Activated CD8-positive, alpha-beta memory T cell treated with anti-CD3 and anti-CD28 coated beads, Interleukin-2, amount 50 U/mL, for 48 hours (primary cell): ENCODE measurements at regions not wholly inside any gene's neighbourhood (a gene's known extent, or its start where the extent isn't known, plus 50 kb on each side); places are given as distances from the start of the nearest gene placed in this dataset.

ENCODE experiments used
- DNase-seq: peaks from one replicate; pipeline ENCODE4 v3.0.0-alpha.2; 2020

DNA sequence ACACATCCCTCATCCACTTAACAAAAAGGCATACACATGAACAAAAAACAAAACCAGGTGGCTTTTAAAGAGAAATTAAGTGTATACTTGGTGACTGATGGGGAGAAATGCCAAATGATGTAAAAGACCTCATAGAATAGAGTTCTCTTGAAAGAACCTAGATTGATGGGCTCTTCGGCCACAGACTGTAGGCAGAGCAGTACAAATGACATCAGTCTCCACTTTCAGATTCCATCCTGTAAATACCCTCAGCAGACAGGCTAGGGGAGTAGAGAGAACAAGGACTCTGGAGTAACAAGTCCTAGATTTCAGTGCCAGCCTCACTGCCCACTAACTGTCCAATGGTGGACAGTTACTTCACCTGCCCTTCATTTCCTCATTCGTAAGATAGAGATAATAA is 203.8 kb downstream of the MZT1 start:
- DNase-seq: no peak

DNA sequence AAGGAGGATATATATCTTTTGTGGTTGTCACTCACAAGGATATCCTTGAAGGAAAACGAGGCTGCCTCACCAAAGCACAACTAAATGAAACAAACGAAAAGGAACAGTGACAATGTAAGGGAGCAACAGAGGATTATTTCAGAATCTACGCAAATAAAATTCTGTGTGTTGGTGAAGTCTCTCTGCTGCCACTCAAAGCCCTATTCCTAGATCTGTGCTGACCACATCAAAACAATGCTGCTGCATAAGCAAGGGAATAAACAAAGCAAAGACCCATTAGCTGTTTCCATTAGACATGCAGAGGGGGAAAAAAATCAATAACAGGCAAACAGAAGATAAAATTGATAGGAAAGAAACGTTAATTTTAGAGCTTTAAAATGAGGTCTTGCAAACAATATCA is 204.4 kb downstream of the MZT1 start:
- no peak for DNase-seq

DNA sequence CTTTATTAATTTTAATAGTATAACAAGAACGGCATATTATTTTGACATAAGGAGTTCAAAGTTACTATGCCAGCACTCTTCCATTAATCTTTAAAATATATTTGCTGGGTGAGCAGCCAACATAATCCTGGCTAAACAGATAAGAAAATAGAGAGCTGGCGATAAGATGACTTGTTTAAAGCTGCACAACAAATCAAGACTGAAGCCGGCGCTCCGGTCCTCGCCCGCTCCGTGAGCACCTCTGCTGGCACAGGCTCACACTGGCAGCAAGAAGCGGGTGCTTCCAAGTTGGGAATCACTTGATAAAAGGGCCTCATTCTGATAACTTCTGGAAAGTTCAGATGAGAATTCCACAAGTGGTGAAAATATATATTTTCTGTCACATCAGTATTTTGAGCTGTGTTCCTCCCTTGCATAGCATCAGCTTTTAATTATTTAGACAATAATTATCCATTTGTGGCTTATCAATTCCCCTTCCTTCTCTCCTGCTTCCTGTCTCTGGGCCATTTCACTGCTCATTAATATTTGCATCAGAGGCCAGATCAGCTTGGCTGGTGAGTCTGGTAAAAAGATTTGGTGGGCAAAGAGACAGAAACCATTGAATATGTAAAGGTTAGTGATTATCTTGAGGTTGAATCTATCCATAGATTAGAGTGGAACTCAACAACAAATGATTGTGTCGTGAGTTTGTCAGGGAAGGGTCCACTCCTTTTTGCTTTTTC is 205.3 kb downstream of the MZT1 start:
- DNase-seq: no peak

DNA sequence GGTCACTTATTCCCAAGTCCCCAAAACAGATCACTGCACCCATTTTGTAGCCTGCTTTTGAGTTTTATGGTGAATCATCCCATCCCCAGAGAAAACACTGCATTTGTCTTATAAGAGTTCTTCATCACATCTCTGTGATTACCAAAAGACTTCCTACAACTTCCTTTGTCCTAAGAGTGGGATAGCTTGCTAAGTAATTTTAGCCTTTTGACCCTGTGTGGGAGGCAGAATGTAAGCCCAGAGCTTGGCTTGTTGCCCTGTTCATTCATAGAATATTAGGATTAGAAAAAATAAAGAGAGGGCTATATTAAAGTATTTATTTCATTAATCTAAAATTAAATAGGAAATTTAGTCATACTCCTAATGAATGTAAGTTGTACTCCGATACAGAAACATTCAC is 213.3 kb downstream of the MZT1 start:
- DNase-seq: no peak

DNA sequence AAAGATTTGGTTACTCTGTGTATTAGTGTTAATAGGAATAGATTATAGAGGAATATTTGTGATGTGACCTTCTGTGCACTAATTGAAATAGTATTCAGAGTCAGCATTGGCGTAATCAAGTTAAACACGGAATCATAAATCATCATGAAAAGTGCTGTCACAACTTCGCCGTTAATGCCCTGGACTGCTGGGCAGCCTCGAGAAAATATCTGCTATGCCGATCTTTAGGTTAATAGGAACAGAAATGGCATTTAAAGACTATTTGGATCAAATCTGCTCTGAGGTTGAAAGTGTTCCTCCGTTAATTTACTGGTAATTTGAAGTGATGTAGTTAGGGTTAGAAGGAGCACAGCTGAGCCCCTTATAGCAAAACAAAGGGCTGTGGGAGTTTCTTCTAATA is 219.0 kb downstream of the MZT1 start:
- no peak for DNase-seq

DNA sequence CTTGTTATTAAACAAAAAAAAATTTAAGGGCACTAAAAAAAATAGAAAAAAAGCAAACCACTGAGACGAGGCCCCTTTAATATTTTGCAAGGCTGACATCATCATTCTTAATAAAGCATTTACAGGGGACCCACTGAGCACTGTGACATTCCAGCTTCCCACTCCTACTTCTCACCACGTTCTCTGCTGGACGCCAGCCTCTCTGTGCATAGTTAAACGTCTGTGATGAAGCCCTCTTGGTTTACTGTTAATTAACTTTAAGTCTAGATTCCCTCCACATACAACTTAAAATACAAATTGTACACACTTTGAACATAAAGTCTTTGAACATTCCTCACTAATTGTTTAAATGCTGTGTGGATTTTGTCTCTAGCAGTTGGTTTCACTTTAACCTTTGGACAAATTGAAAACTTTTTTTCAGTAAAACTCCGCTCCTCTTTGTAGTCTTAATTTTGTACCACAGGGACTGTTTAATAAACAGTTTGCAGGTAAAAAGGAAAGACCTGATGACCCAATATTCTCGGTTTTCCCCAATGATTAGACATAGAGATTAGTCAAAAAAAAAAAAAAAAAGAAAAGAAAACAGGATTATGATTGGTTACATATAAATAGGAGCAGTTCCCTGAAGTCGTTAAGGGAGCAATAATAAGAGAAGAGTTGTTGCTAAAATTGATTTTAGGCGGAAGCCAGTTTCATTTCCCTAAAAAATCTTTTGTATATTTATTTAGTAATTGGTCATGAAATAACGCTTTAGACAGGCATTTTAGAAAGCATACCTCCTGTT is 219.8 kb downstream of the MZT1 start:
- DNase-seq: no peak

DNA sequence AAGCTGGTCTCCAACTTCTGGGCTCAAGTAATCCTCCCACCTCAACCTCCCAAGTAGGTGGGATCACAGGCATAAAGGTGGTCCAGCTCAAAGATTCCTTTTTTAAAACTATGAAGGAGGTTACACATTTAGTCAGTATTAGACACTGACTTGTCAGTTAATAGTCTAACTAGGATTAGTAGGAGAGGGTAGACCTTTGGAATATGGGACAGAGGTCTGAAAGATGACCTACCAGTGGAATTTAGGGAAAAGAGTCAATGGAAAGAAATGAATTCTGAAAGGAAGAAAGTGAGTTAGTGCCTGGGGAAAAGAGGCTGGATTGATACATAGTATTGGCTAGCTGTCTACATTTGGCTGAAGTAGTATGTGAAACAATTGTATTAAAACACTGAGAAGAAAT is 220.7 kb downstream of the MZT1 start:
- DNase-seq: no peak

DNA sequence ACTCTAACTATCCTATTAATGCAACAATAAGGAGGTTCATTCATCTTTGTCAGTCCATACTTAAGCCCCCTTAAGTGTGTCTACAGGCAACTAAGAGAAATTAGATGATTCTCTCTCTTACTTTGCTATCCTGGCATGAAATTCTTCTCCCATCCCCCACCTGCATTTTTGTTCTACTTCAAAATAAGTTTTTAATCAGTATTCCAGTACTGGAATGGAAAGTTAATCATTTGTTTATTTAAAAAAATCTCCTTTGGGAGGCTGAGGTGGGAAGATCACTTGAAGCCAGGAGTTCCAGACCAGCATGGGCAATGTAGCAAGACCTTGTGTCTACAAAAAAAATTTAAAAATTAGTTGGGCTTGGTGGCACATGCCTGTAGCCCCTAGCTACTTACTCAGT is 222.1 kb downstream of the MZT1 start:
- DNase-seq: no peak

DNA sequence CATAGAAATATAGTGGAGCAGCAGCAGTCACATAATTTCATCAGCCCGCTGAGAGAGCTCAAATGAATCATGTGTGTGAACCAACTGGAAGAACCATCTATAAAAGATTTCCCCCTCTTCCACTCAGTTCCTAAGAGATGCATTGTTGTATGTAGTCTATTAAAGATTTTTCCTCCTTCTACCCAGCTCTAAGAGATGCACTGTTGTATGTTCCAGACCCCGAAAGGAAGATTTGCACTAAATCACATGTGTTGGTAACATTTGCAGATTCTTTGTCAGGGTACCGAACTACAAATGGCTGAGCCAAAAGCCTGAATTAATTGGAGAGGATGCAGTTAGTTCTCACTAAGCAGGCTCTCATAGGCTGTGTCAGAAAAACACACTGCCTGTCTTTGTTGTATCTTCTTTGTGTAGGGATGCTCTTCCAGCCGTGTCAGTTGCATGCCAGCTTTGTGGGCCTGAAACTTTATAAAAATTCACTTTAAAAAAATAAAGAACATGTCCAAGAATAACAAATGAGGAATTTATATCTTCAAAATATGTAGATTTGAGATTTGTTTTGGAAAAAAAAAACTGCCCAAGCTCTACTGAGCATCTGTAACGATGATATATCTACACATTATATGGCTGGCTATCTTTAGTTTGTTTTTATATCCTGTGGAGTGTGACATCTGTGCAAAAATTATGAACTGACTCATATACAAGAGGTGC is 223.1 kb downstream of the MZT1 start:
- no peak for DNase-seq

DNA sequence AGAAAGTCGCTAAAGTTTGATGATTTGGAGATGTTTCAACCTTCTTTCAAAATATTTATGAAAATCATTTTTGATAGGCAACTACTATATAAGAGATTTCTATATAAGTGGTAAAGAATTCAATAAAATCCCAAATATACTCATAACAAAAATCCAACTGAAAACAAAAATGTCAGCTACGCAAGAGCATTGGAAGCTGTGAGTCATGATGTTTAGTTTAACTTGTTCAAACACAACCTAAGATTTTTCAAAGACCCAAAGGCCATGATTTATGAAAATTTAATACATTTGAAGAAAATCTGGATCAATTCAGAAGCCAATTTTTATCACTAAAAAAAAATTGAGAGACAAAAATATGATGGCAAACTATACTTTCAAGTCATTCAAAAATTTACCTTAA is 226.6 kb downstream of the MZT1 start:
- DNase-seq: no peak

DNA sequence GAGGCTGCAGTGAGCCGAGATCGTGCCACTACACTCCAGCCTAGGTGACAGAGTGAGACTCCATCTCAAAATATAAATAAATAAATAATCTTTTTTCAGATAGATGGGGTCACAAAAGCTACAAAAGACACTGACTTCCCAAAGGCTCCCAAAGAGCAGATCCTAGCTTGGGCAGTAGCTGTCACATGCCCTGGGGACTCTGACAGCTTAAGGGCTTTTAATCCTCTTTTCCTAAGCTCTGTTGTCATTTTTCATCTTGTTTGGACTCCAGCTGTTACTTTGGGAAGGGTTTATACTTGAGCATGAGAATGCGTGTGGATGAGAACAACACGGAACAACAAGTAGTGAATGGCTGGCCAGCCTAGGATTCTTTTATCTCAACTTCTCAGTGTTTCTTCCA is 231.7 kb downstream of the MZT1 start:
- no peak for DNase-seq

DNA sequence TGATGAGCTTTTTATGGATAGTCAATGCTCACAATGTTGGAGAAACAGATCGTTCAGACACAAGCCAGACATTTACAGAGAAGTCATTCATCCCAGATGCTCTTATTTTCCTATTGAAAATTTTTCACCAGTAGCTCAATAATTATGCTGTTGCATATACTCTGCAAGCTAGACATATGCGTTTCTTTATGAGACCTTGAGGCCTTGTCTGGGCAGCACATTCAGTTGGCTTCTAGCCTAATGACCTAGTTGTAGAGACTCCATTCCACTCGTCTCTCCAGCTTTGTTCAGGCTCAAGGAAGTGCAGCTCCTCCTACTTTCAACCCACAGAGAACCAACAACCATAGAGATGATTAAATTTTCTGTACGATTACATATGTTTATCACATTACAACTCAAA is 237.7 kb downstream of the MZT1 start:
- DNase-seq: no peak

DNA sequence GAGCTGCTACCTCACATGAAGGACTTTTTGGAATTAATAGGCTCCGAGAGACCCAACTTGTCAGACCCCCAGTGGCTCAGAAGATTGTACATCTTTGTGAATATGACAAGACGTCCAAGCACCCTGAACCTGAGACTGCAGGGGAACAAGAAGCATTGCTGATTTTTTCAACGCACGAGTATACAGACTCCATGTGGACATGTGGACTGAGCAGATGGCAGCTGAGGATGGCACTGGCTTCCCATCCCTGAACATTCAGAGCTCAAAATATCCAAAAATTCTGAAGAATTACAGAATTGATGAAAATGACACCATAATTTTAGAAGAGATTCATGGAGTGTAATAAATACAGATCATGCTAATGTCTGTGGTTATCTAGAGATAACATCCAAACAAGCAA is 254.1 kb downstream of the MZT1 start:
- no peak for DNase-seq

DNA sequence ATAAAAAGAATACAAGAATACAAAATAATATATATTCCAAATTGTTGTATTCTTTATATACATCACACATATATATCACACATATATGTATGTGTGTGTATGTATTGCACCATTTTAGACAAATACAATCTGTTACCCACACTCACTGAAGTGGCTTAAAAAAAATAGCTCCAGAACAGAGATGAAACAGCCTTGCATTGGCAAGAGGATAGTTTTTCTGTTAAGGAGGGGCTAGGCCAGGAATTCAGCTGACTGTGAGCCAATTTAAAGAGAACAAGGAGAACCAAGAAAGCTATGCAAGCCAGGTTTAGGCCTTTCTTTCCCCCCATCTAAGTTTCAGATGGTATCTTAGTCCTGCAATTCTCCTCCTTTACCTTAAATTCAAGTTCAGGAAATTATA is 257.5 kb downstream of the MZT1 start:
- no peak for DNase-seq

DNA sequence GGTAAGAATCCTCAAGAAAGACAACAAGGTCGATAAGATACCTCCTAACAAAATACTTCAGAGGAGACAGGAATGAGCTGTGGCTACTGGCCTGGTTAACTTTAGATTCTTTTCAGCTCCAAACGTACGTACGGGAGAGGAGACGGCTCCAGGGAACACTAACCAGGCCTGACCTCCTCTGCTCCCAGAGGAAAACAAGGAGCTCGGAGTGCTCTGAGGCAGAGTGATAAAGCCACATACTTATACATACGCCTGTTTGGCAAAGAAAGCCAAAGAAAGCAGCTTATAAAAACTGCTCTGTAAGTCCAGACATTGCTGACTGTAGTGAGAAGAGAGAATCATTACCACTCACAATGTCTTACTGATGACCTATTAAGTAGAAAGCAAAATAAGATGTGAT is 263.9 kb downstream of the MZT1 start:
- no peak for DNase-seq

DNA sequence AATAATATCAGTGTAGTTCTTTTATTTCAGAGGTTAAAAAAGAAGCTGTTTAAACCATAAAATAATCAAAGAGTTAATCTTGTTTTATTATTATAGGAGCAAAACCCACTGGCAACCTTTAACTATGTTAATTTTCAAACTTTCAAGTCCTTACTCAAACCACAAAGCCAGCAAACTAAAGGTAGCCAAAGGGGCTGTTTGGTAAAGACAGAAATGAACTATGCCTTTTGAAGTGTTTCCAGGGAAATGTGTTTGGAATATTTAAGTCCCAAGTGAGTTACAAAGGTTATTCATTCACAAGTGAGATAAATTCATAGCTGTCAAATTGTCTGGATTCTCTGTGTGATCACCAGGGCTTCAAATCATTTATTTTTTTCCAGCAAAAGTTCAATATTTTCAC is 264.7 kb downstream of the MZT1 start:
- DNase-seq: no peak

DNA sequence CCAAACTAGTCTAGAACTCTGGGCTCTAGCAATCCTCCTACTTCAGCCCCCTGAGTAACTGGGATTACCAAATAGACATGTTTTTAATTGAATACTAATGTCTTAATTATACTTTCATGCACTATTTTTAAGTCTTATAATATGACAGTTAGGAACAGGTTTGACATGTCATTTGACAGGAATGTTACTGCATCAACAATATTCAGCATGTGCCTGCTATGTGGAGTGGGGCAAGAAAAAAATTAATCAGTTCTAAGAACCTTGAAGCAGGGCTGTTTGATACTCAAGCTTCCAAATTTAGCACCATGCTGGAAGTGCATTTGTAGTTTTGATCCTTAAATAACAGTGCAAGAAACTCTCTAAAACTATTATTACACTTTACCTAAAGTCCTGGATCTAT is 265.3 kb downstream of the MZT1 start:
- no peak for DNase-seq

DNA sequence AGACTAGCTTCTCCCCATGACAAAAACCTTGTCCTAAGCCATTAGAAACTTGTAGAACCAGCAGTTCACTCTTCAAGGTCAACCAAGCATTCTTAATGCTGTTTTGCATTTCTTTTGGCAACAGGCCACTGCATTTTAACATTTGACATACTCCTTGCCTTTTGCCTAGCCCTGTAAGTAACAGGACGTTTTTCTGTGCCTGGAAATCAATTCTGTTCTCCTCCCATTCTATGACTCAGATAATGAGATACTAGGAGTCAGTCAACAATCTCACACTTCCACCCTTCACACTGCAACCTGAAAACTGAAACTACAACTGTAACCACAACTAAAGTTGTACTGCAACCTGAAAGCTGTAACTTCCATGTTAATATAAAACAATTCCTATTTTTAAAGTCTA is 268.7 kb downstream of the MZT1 start:
- no peak for DNase-seq

DNA sequence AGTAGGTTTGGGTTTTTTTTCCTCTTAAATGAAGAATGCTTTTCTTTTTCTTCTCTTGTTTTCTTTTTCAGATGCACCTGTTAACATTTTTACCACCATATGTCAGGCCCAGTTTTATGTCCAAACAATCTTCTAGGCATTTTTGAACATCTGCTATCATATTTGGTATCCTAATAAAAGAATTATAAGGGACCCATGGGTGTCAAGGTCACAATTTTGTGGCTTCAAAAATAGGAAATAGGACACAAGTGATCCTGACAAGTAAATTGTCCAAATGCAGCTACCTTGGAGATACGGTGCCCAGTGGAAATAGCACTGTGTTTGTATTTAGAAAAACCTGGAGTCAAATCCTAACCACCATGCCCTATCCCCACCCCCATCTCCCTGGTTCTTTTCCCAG is 270.3 kb downstream of the MZT1 start:
- DNase-seq: no peak

DNA sequence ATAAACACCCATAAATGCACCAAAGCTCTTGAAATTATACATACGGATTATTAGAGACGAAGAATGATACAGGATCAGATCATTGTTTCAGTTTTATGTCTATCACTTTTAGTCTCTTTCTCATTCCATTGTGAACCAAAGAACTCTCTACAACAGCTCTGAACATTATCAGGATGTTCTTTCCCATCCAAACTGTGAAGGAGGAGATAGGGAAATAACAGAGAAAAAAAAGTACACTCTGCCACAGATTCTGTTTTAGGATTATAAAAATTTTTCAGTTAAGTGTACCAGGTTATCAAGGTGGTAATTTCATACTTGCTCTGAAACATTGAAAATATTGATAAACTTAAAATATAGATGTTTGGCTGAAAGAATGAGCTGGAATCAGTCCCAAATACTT is 270.9 kb downstream of the MZT1 start:
- DNase-seq: no peak

DNA sequence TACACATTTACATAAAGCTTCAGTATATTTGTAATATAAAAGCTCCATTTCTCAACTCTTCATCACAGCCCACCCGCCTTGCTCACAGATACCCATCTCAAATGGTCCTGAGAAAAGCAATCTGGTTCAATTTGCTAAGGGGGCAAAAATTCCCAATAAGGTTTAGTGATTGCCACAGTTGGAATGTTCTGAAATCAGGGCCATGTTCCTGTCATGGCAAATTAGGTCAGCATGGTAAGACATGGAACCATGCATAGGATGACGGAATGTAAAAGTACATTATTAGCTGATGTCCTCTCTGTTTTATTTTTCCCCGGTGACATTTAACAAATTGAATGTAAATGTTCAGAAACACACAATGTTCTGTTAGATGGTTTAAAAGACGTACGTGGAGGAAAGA is 274.3 kb downstream of the MZT1 start:
- no peak for DNase-seq

DNA sequence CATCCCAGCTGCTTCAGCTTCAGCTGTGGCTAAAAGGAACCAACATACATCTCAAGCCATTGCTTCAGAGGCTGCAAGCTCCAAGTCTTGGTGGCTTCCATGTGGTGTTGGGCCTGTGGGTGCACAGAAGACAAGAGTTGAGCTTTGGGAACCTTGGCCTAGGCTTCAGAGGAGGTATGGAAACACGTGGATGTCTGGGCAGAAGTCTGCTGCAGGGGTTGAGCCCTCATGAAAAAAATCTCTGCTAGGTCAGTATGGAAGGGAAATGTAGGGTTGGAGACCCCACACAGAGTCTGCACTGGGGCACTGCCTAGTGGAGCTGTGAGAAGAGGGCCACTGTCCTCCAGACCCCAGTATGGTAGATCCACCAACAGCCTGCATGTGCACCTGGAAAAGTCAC is 279.3 kb downstream of the MZT1 start:
- DNase-seq: no peak

DNA sequence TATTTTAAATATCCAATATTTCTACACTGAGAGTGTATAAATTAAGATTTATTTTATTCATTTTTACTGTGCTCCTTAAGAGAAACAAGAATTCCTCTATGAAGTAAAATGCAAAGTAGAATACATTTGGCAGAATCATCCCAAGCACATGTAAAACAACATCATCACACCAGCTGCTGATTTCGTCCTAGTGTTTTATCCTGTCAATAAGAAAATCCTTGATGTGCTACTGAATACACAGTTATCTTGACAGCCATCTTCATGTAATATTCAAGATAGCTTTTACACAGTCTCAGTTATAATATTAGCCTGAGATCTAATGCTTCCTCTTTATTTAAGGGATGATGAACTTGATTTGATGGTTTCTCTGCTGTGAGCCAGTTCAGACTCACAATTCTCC is 282.4 kb downstream of the MZT1 start:
- no peak for DNase-seq

DNA sequence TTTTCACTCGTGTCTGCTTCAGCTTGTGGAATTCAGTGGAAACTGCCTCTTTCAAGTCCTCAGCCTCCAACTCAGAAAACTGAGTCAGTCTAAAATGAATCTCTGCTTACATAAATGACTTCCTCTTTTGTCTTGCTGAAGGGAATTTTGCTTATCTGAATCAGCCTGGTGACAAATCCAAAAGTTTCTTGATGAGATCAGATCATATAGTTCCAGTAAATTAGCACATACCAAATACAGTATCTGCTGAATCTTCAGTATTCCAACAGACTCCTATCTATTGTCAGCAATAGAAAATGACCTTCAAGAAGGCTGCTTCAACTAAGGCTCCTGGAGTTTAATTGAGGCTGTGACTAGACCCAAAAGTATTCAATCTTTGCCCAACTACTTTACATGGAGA is 290.0 kb downstream of the MZT1 start:
- DNase-seq: no peak
